Keratinocyte (primary cell): ENCODE measurements at regions not wholly inside any gene's neighbourhood (a gene's known extent, or its start where the extent isn't known, plus 50 kb on each side); places are given as distances from the start of the nearest gene placed in this dataset.

Experiments used
- DNase-seq: peaks from one replicate; pipeline ENCODE4 v3.0.0-alpha.2; 2011; ENCODE audit warnings: low read depth, missing footprints, low spot score
- FAIRE-seq: peaks from 2 replicates; lab custom pipeline; 2011; peaks lifted over from hg19 to GRCh38; lab: Jason Lieb, UNC
- H2AFZ ChIP-seq: 2 replicates; pipeline ENCODE4 v1.6.0; 2012; ENCODE audit warnings: low read length, control low read depth, inconsistent platforms; ENCODE audit not compliant: control insufficient read depth
- H3K27ac ChIP-seq: 2 replicates; pipeline ENCODE4 v1.5.1; 2011; ENCODE audit warnings: low read length; ENCODE audit not compliant: control insufficient read depth, insufficient read depth
- H3K27me3 ChIP-seq: 3 replicates; pipeline ENCODE4 v1.6.0; 2011; ENCODE audit warnings: low read length; ENCODE audit not compliant: control insufficient read depth, insufficient read depth; ENCODE audit errors: extremely low read depth
- H3K36me3 ChIP-seq, 2 experiments: 2 replicates in 1 of 2; 3 replicates in 1 of 2; pipeline ENCODE4 v1.5.1; 2011; ENCODE audit warnings: low read length in 2 of 2, mild to moderate bottlenecking in 1 of 2; ENCODE audit not compliant: control insufficient read depth in 2 of 2, insufficient read depth in 2 of 2; ENCODE audit errors: extremely low read depth in 1 of 2
- H3K4me1 ChIP-seq: 3 replicates; pipeline ENCODE4 v1.5.1; 2011; ENCODE audit warnings: low read length; ENCODE audit not compliant: control insufficient read depth, insufficient read depth; ENCODE audit errors: extremely low read depth
- H3K4me2 ChIP-seq: 3 replicates; pipeline ENCODE4 v1.6.0; 2011; ENCODE audit warnings: low read depth, low read length; ENCODE audit not compliant: control insufficient read depth, insufficient read depth; ENCODE audit errors: extremely low read depth
- H3K4me3 ChIP-seq, 3 experiments: fragments of 200-600 bp in 1 of 3; sonication (generic) in 1 of 3; 2 replicates in 2 of 3; 3 replicates in 1 of 3; pipeline ENCODE4 v1.5.1; 2011 to 2016; ENCODE audit warnings: low read length in 3 of 3, mild to moderate bottlenecking in 3 of 3, control low read depth in 2 of 3, inconsistent platforms in 1 of 3, low read depth in 1 of 3, mixed read lengths in 1 of 3, mixed run types in 1 of 3, moderate library complexity in 1 of 3; ENCODE audit not compliant: control insufficient read depth in 2 of 3, insufficient read depth in 2 of 3; ENCODE audit errors: extremely low read depth in 1 of 3
- H3K79me2 ChIP-seq: 2 replicates; pipeline ENCODE4 v1.6.0; 2012; ENCODE audit warnings: low read length; ENCODE audit not compliant: control insufficient read depth, insufficient read depth
- H3K9ac ChIP-seq: 3 replicates; pipeline ENCODE4 v1.6.0; 2011; ENCODE audit warnings: low read length; ENCODE audit not compliant: control insufficient read depth, insufficient read depth; ENCODE audit errors: extremely low read depth
- H3K9me1 ChIP-seq: 3 replicates; pipeline ENCODE4 v1.6.0; 2011; ENCODE audit warnings: low read length; ENCODE audit not compliant: control insufficient read depth, insufficient read depth; ENCODE audit errors: extremely low read depth
- H3K9me3 ChIP-seq: 2 replicates; pipeline ENCODE4 v1.5.1; 2012; ENCODE audit warnings: low read depth, low read length; ENCODE audit not compliant: control insufficient read depth
- H4K20me1 ChIP-seq: 3 replicates; pipeline ENCODE4 v1.6.0; 2011; ENCODE audit warnings: low read length; ENCODE audit not compliant: control insufficient read depth, insufficient read depth; ENCODE audit errors: extremely low read depth
- EZH2 ChIP-seq: IDR thresholded peaks from one replicate; pipeline ENCODE4 v1.6.1; 2012; ENCODE audit warnings: inconsistent platforms, mild to moderate bottlenecking, low read length, moderate library complexity
- dilution Hi-C: fragments of 300-500 bp; cut with MboI; formaldehyde crosslinking; loops from one replicate; pipeline ENCODE4 v1.7.0; 2020; ENCODE audit warnings: low sequenced_read_pairs; ENCODE audit not compliant: extremely low pct_ligation_motif_present
- TF ChIP-seq, protein P1 (sequence below), 3 experiments: IDR thresholded peaks in 1 of 3; conservative IDR thresholded peaks in 1 of 3; optimal IDR thresholded peaks in 1 of 3; 2 replicates in 2 of 3; 3 replicates in 1 of 3; pipeline versions ENCODE3 to v1.5.1; 2011; ENCODE audit warnings: low read length in 3 of 3, mild to moderate bottlenecking in 3 of 3, moderate library complexity in 2 of 3, control low read depth in 1 of 3, inconsistent platforms in 1 of 3; ENCODE audit not compliant: insufficient read depth in 2 of 3; ENCODE audit errors: extremely low read depth in 1 of 3

GRCh38 chr10:107657851-107658250, 493.3 kb upstream of the SORCS1 start:
- Histone ChIP-seq H3K9me3 (peaks cover 2% of the 10 kb centered on the region), H4K20me1 (no peaks in the 10 kb centered on the region), H3K4me2 (no peak overlapping the region), H2AFZ (no peak overlapping the region), H3K36me3 (no peaks in the 10 kb centered on the region), H3K4me1 (no peaks in the 10 kb centered on the region), H3K4me3 (no peak overlapping the region), H3K27me3 (no peaks in the 10 kb centered on the region), H3K9ac (no peak overlapping the region), H3K9me1 (no peaks in the 10 kb centered on the region), H3K27ac (no peak overlapping the region), H3K79me2 (no peaks in the 10 kb centered on the region)
- DNase-seq (no peak), FAIRE-seq (no peak)
- TF ChIP-seq, protein P1, sequence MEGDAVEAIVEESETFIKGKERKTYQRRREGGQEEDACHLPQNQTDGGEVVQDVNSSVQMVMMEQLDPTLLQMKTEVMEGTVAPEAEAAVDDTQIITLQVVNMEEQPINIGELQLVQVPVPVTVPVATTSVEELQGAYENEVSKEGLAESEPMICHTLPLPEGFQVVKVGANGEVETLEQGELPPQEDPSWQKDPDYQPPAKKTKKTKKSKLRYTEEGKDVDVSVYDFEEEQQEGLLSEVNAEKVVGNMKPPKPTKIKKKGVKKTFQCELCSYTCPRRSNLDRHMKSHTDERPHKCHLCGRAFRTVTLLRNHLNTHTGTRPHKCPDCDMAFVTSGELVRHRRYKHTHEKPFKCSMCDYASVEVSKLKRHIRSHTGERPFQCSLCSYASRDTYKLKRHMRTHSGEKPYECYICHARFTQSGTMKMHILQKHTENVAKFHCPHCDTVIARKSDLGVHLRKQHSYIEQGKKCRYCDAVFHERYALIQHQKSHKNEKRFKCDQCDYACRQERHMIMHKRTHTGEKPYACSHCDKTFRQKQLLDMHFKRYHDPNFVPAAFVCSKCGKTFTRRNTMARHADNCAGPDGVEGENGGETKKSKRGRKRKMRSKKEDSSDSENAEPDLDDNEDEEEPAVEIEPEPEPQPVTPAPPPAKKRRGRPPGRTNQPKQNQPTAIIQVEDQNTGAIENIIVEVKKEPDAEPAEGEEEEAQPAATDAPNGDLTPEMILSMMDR (optimal IDR thresholded peaks at IDR 0.05 in 1 of 3, IDR thresholded peaks at IDR 0.05 in 1 of 3, conservative IDR thresholded peaks at IDR 0.05 in 1 of 3; ENCODE audit: extremely low read depth in 1 of 3, insufficient read depth in 2 of 3, low read length in 3 of 3), result no peak
- no peak for TF ChIP-seq EZH2
- dilution Hi-C loops, result no loop called here

DNA sequence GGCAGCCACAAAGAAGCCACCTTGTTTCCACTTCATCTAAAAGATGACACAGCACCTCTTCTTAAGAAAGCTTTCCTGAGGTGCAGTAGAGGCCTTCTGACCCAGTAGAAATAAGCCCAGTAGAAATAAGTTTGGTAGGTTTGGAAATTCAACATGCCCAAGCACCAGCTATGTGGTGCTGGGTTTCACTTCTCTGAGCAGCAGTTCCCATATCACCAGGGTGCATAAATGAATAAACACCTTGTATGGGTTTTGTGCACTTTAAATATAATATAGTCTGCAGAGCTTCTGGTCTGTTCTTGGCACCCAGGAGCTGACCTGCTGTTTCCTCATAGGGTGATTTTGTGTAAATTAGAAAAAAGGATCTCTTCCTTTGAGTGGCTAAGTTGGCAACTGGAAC, 492.4 kb upstream of the SORCS1 start:
- Histone ChIP-seq H3K9me3 (peaks cover 2% of the 10 kb centered on the region), H3K79me2 (no peaks in the 10 kb centered on the region), H2AFZ (no peak overlapping the region), H3K36me3 (no peaks in the 10 kb centered on the region), H3K9ac (no peak overlapping the region), H4K20me1 (no peaks in the 10 kb centered on the region), H3K4me3 (no peak overlapping the region), H3K9me1 (no peaks in the 10 kb centered on the region), H3K27me3 (no peaks in the 10 kb centered on the region), H3K4me1 (no peaks in the 10 kb centered on the region), H3K27ac (no peak overlapping the region), H3K4me2 (no peak overlapping the region)
- dilution Hi-C loops, result no loop called here
- no peak for TF ChIP-seq EZH2
- TF ChIP-seq, protein P1 (optimal IDR thresholded peaks at IDR 0.05 in 1 of 3, IDR thresholded peaks at IDR 0.05 in 1 of 3, conservative IDR thresholded peaks at IDR 0.05 in 1 of 3; ENCODE audit: extremely low read depth in 1 of 3, insufficient read depth in 2 of 3, low read length in 3 of 3), result no peak
- FAIRE-seq (no peak), DNase-seq (no peak)
